PFSK-1 (cell line): ENCODE measurements at regions not wholly inside any gene's neighbourhood (a gene's known extent, or its start where the extent isn't known, plus 50 kb on each side); places are given as distances from the start of the nearest gene placed in this dataset.

ENCODE experiments used
- FOXP2 ChIP-seq: optimal IDR thresholded peaks from 2 replicates; pipeline ENCODE3; 2011; ENCODE audit warnings: borderline replicate concordance, control low read depth, inconsistent platforms; ENCODE audit not compliant: insufficient read depth; ENCODE audit errors: extremely low read length, extremely low read depth
- POLR2AphosphoS5 ChIP-seq: IDR thresholded peaks from 2 replicates; pipeline ENCODE4 v1.6.1; 2012; ENCODE audit warnings: low read depth, mild to moderate bottlenecking, control low read depth, low read length, moderate library complexity
- TAF1 ChIP-seq: IDR thresholded peaks from 2 replicates; pipeline ENCODE4 v1.6.1; 2012; ENCODE audit warnings: low read length, control low read depth, borderline replicate concordance; ENCODE audit not compliant: insufficient read depth
- TF ChIP-seq, protein P1 (sequence below), 2 experiments: IDR thresholded peaks; 2 replicates each; pipeline versions ENCODE4 v1.6.1 to v1.8.0; 2011 to 2012; ENCODE audit warnings: low read depth in 2 of 2, low read length in 2 of 2, control low read depth in 1 of 2, inconsistent platforms in 1 of 2, mild to moderate bottlenecking in 1 of 2, moderate library complexity in 1 of 2; ENCODE audit not compliant: insufficient read depth in 1 of 2

DNA sequence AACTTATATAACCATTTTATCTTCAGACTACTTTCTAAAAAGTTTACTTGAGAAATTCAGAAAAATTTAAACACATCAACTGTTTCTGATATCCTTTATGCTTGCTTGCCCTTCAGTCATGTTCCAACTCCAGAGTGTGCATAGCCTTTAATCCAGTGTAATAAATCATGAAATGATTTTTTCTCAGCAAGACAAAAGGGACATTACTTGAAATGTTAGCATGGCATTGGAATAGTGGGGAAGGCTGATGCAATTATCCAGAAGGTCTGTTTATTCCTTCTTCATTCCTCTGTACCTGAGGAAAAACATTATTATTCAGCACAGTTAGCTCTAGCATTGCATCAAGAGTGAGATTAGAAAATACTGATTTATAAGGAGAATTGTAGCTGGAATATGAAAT lies 209.9 kb downstream of the SLC7A11 start:
- TF ChIP-seq TAF1 (no peak), POLR2AphosphoS5 (no peak), FOXP2 (no peak)
- TF ChIP-seq, protein P1, sequence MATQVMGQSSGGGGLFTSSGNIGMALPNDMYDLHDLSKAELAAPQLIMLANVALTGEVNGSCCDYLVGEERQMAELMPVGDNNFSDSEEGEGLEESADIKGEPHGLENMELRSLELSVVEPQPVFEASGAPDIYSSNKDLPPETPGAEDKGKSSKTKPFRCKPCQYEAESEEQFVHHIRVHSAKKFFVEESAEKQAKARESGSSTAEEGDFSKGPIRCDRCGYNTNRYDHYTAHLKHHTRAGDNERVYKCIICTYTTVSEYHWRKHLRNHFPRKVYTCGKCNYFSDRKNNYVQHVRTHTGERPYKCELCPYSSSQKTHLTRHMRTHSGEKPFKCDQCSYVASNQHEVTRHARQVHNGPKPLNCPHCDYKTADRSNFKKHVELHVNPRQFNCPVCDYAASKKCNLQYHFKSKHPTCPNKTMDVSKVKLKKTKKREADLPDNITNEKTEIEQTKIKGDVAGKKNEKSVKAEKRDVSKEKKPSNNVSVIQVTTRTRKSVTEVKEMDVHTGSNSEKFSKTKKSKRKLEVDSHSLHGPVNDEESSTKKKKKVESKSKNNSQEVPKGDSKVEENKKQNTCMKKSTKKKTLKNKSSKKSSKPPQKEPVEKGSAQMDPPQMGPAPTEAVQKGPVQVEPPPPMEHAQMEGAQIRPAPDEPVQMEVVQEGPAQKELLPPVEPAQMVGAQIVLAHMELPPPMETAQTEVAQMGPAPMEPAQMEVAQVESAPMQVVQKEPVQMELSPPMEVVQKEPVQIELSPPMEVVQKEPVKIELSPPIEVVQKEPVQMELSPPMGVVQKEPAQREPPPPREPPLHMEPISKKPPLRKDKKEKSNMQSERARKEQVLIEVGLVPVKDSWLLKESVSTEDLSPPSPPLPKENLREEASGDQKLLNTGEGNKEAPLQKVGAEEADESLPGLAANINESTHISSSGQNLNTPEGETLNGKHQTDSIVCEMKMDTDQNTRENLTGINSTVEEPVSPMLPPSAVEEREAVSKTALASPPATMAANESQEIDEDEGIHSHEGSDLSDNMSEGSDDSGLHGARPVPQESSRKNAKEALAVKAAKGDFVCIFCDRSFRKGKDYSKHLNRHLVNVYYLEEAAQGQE (IDR thresholded peaks at IDR 0.05; ENCODE audit: insufficient read depth in 1 of 2, low read depth in 2 of 2, low read length in 2 of 2), result no peak
